ENCODE measurements at regions not wholly inside any gene's neighbourhood (a gene's known extent, or its start where the extent isn't known, plus 50 kb on each side); places are given as distances from the start of the nearest gene placed in this dataset.

DNA sequence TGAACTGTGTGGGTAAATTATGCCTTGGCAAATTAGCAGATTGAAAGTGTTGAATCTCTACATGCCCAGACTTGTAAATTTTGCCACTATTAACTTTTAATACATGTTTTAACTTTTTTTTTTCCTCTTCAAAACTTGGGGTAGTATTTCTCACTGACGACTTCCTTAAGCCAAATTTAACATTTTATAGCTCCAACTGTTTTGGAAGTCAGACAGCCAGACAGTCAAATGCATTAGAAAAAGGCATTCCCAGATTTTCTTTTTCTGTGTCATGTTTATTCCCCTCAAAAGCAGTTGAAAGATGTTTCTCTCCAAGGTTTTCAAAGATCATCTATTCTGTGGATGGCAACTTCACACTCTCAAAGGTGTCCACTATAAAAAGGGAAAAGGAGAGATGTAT, 226.8 kb upstream of the FN1 start:
- Histone ChIP-seq H3K79me2 (ENCODE audit: control insufficient read depth in 1 of 2, insufficient read depth in 2 of 2, low read length in 2 of 2) (no peaks in the 10 kb centered on the region), H3K4me3 (ENCODE audit: extremely low read depth in 1 of 4, insufficient read depth in 2 of 4, low read depth in 3 of 4, low read length in 4 of 4) (no peak overlapping the region), H4K5ac (ENCODE audit: insufficient read length, low read depth, low read length) (no peak overlapping the region), H3K23ac (ENCODE audit: insufficient read length) (no peak overlapping the region), H3K9me3 (ENCODE audit: insufficient read depth in 2 of 2, low read depth in 1 of 2, low read length in 1 of 2) (no peaks in the 10 kb centered on the region), H4K8ac (ENCODE audit: extremely low read depth, insufficient read depth, low read length) (no peak overlapping the region), H3K36me3 (ENCODE audit: control insufficient read depth in 2 of 4, insufficient read depth in 4 of 4, low read length in 3 of 4) (no peaks in the 10 kb centered on the region), H3K79me1 (ENCODE audit: low read depth, low read length) (no peaks in the 10 kb centered on the region), H3K27ac (ENCODE audit: low read depth, low read length) (no peak overlapping the region), H3K9ac (replicated peaks in 1 of 4; ENCODE audit: extremely low read depth in 1 of 4, low read depth in 3 of 4, low read length in 3 of 4) (no peak overlapping the region), H4K91ac (replicated peaks; ENCODE audit: insufficient read length, low read length) (no peak overlapping the region), H3K56ac (replicated peaks; ENCODE audit: insufficient read length, low read depth, low read length) (no peak overlapping the region), H3K14ac (ENCODE audit: insufficient read length) (no peak overlapping the region), H2AFZ (ENCODE audit: low read length) (no peak overlapping the region), H3K4me2 (ENCODE audit: insufficient read depth in 1 of 2, low read depth in 2 of 2, low read length in 2 of 2) (no peak overlapping the region), H2BK15ac (ENCODE audit: low read length) (no peak overlapping the region), H3K27me3 (replicated peaks in 1 of 4; ENCODE audit: control insufficient read depth in 3 of 4, extremely low read depth in 1 of 4, insufficient read depth in 3 of 4, low read length in 3 of 4) (no peaks in the 10 kb centered on the region), H3K18ac (ENCODE audit: extremely low read depth, low read length) (no peak overlapping the region), H3K4ac (replicated peaks; ENCODE audit: insufficient read length, low read depth, low read length) (no peak overlapping the region), H3K23me2 (ENCODE audit: low read depth, low read length) (no peaks in the 10 kb centered on the region), H2BK5ac (ENCODE audit: low read depth, low read length) (no peak overlapping the region), H2AK5ac (ENCODE audit: low read depth, low read length) (no peak overlapping the region), H2BK120ac (replicated peaks; ENCODE audit: low read depth, low read length) (no peak overlapping the region), H3K4me1 (replicated peaks in 1 of 4; ENCODE audit: control insufficient read depth in 3 of 4, insufficient read depth in 4 of 4, low read length in 3 of 4) (no peaks in the 10 kb centered on the region), H4K20me1 (replicated peaks in 1 of 2; ENCODE audit: control insufficient read depth in 1 of 2, insufficient read depth in 2 of 2, low read length in 2 of 2) (no peaks in the 10 kb centered on the region), H2BK20ac (ENCODE audit: low read length) (no peak overlapping the region), H2BK12ac (ENCODE audit: low read depth, low read length) (no peak overlapping the region)
- no peak for TF ChIP-seq SIN3A (conservative IDR thresholded peaks at IDR 0.05 in 1 of 2, IDR thresholded peaks at IDR 0.05 in 1 of 2; ENCODE audit: low read depth in 1 of 2, low read length in 2 of 2)
- no peak for TF ChIP-seq SRF (IDR thresholded peaks at IDR 0.05; ENCODE audit: low read depth, low read length)
- DNase-seq (ENCODE audit: low read depth in 1 of 2, low spot score in 2 of 2) (no peak), FAIRE-seq (no peak)
- 63% methylated on average over 1 of the region's 1 CpG; no CpG with 5 or more reads in 1 of the 2 experiments for WGBS, 2 experiments (ENCODE audit: extremely low coverage in 1 of 2, insufficient coverage in 1 of 2, insufficient read length in 1 of 2, insufficient replicate concordance in 2 of 2, low coverage in 1 of 2, low lambda C conversion rate in 2 of 2, missing lambda C conversion rate in 1 of 2)
- ChIA-PET CTCF (ENCODE audit: partially characterized antibody) (no interaction called here), POLR2A (ENCODE audit: partially characterized antibody) (no interaction called here)

Data from H1 (cell line).